A549 (cell line): ENCODE measurements at regions not wholly inside any gene's neighbourhood (a gene's known extent, or its start where the extent isn't known, plus 50 kb on each side); places are given as distances from the start of the nearest gene placed in this dataset.

ENCODE experiments used
- POLR2A ChIP-seq: IDR thresholded peaks from 2 replicates; pipeline ENCODE4 v1.6.1; 2012; ENCODE audit warnings: mild to moderate bottlenecking, low read length
- RFX5 ChIP-seq: fragments of 450-650 bp; IDR thresholded peaks from 2 replicates; pipeline ENCODE4 v1.7.1; 2014; ENCODE audit warnings: antibody characterized with exemption, mild to moderate bottlenecking, moderate library complexity
- TF ChIP-seq, protein P1 (sequence below): IDR thresholded peaks from 2 replicates; pipeline ENCODE4 v1.6.1; 2012

DNA sequence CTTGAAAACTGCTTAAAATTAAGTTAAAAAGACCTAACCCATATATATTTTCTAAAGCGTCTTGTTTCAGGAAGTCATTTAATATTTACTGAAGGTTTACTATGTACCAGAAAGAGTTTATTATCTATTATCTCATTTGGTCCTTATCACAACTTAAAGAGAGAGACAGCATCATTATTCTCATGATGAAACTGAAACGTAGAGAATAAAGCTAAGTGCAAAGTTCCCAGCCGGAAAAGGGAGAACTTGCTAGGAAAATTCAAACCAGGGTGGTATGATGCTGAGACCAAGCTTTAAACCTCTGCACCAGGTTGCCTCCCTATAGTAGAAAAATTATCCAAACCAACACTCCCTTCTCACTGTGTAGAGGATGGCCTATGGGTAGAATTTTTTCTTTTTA is 207.7 kb upstream of the BMPER start:
- TF ChIP-seq, protein P1, sequence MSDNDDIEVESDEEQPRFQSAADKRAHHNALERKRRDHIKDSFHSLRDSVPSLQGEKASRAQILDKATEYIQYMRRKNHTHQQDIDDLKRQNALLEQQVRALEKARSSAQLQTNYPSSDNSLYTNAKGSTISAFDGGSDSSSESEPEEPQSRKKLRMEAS: no peak
- TF ChIP-seq POLR2A (no peak), RFX5 (no peak)
